PC-3 (cell line): ENCODE measurements at regions not wholly inside any gene's neighbourhood (a gene's known extent, or its start where the extent isn't known, plus 50 kb on each side); places are given as distances from the start of the nearest gene placed in this dataset.

ENCODE experiments used
- ATAC-seq: fragments of 200-7000 bp; cut with Tn5 transposase; 2 replicates; pipeline ENCODE4 v1.9.1; 2020; ENCODE audit warnings: mild to moderate bottlenecking, moderate library complexity
- BruUV-seq: library from RNA; stranded (reverse); fragments of 400-500 nt; replicated peaks from 2 replicates; lab custom pipeline; 2021; lab: Mats Ljungman, UMichigan
- CTCF ChIA-PET: fragments of 300-600 bp; sonication (Branson Sonifier 250); formaldehyde crosslinking; loops from one replicate; lab custom pipeline; 2022; ENCODE audit warnings: antibody characterized with exemption; lab: Charles Lee
- POLR2A ChIA-PET: fragments of 300-600 bp; sonication (Branson Sonifier 250); formaldehyde crosslinking; loops from one replicate; lab custom pipeline; 2022; ENCODE audit warnings: antibody characterized with exemption; ENCODE audit not compliant: unreplicated experiment; lab: Charles Lee
- DNase-seq: peaks from one replicate; pipeline ENCODE4 v3.0.0-alpha.2; 2015
- H2AFZ ChIP-seq: fragments of 300-600 bp; sonication (generic); 2 replicates; pipeline ENCODE4 v1.6.0; 2016; ENCODE audit warnings: antibody characterized with exemption, low read length
- H3F3A ChIP-seq: fragments of 300-600 bp; sonication (generic); one replicate; pipeline ENCODE4 v1.6.0; 2017; ENCODE audit warnings: antibody characterized with exemption, low read length, control low read depth, mild to moderate bottlenecking; ENCODE audit not compliant: unreplicated experiment
- H3K27ac ChIP-seq: fragments of 300-600 bp; sonication (generic); 2 replicates; pipeline ENCODE4 v1.5.1; 2016; ENCODE audit warnings: mild to moderate bottlenecking, low read length
- H3K27me3 ChIP-seq: fragments of 300-600 bp; sonication (generic); 2 replicates; pipeline ENCODE4 v1.6.1; 2016; ENCODE audit warnings: low read length, mixed read lengths
- H3K36me3 ChIP-seq: fragments of 300-600 bp; sonication (generic); 2 replicates; pipeline ENCODE4 v1.6.1; 2016; ENCODE audit warnings: low read depth, mixed run types, low read length, mixed read lengths
- H3K4me1 ChIP-seq: fragments of 300-600 bp; sonication (generic); 2 replicates; pipeline ENCODE4 v1.5.1; 2016; ENCODE audit warnings: low read length; ENCODE audit not compliant: insufficient read depth
- H3K4me2 ChIP-seq: fragments of 300-600 bp; sonication (generic); 2 replicates; pipeline ENCODE4 v1.6.0; 2016; ENCODE audit warnings: low read length
- H3K4me3 ChIP-seq: fragments of 300-600 bp; sonication (generic); 2 replicates; pipeline ENCODE4 v1.5.1; 2016; ENCODE audit warnings: mild to moderate bottlenecking, low read length, mixed read lengths
- H3K79me2 ChIP-seq: fragments of 300-600 bp; sonication (generic); 2 replicates; pipeline ENCODE4 v1.6.1; 2017; ENCODE audit warnings: low read length, mixed read lengths
- H3K9ac ChIP-seq: fragments of 300-600 bp; sonication (generic); 2 replicates; pipeline ENCODE4 v1.6.0; 2016; ENCODE audit warnings: mild to moderate bottlenecking, low read length
- H3K9me2 ChIP-seq: fragments of 300-600 bp; sonication (generic); replicated peaks from 2 replicates; pipeline ENCODE4 v1.6.1; 2016; ENCODE audit warnings: mixed run types, low read length, mixed read lengths
- H3K9me3 ChIP-seq: fragments of 300-600 bp; sonication (generic); 2 replicates; pipeline ENCODE4 v1.6.1; 2016; ENCODE audit warnings: low read length, mixed read lengths
- H4K20me1 ChIP-seq: fragments of 300-600 bp; sonication (generic); 2 replicates; pipeline ENCODE4 v1.6.1; 2016; ENCODE audit warnings: low read length, mixed read lengths
- EZH2 ChIP-seq: fragments of 300-600 bp; sonication (generic); IDR thresholded peaks from one replicate; pipeline ENCODE4 v1.6.1; 2017; ENCODE audit warnings: antibody characterized with exemption, mild to moderate bottlenecking, low read length; ENCODE audit not compliant: unreplicated experiment
- EZH2phosphoT487 ChIP-seq: fragments of 300-600 bp; sonication (generic); IDR thresholded peaks from 2 replicates; pipeline ENCODE4 v1.6.1; 2018; ENCODE audit warnings: mild to moderate bottlenecking, antibody characterized with exemption, low read length, borderline replicate concordance
- intact Hi-C: fragments of 100-400 bp; cut with micrococcal nuclease; formaldehyde crosslinking; loops from 2 replicates; pipeline ENCODE4 v1.9.0; 2023
- TF ChIP-seq, protein P1 (sequence below): fragments of 300-600 bp; sonication (generic); conservative IDR thresholded peaks from 2 replicates; pipeline ENCODE4 v1.5.1; 2017; ENCODE audit warnings: antibody characterized with exemption, low read depth, mild to moderate bottlenecking, low read length

DNA sequence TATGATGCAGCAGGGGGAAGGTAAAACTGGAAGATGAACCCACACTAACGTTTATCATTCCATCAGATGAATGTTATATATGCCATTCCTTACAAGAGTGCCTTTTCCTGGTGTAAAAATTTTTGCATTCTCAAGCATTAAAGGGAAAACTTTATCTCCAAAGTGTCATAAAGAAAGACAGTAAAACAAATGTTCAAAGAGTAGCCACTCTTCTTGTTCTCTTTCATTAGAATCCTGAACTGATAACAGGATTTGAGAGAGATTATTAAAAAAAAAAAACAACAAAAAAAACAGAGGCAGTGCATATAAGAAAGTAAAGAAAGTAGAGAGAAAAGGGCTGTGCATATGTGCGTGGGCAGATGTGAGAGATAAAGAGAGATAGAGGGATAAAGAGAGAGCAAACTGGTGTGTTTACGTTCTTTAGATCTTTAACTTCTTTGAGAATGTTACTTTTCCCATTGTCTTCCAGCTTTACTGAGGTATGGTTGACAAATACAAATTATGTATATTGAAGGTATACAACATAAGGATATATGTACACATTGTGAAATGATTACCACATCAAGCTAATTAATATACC lies 275.4 kb downstream of the HS3ST1 start:
- H3K36me3 ChIP-seq = no peaks in the 10 kb centered on the region
- intact Hi-C loops = no loop called here
- POLR2A ChIA-PET = no interaction called here
- TF ChIP-seq, protein P1, sequence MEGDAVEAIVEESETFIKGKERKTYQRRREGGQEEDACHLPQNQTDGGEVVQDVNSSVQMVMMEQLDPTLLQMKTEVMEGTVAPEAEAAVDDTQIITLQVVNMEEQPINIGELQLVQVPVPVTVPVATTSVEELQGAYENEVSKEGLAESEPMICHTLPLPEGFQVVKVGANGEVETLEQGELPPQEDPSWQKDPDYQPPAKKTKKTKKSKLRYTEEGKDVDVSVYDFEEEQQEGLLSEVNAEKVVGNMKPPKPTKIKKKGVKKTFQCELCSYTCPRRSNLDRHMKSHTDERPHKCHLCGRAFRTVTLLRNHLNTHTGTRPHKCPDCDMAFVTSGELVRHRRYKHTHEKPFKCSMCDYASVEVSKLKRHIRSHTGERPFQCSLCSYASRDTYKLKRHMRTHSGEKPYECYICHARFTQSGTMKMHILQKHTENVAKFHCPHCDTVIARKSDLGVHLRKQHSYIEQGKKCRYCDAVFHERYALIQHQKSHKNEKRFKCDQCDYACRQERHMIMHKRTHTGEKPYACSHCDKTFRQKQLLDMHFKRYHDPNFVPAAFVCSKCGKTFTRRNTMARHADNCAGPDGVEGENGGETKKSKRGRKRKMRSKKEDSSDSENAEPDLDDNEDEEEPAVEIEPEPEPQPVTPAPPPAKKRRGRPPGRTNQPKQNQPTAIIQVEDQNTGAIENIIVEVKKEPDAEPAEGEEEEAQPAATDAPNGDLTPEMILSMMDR = no peak
- no peak for TF ChIP-seq EZH2phosphoT487
- no peak for TF ChIP-seq EZH2
- no peaks in the 10 kb centered on the region for H4K20me1 ChIP-seq
- H3K27me3 ChIP-seq = no peaks in the 10 kb centered on the region
- H3K4me2 ChIP-seq = no peak overlapping the region
- H3F3A ChIP-seq = no peaks in the 10 kb centered on the region
- H3K9ac ChIP-seq = no peak overlapping the region
- no peaks in the 10 kb centered on the region for H3K4me1 ChIP-seq
- H3K27ac ChIP-seq = no peak overlapping the region
- CTCF ChIA-PET = no interaction called here
- no peaks in the 10 kb centered on the region for H3K9me2 ChIP-seq
- H3K9me3 ChIP-seq = no peaks in the 10 kb centered on the region
- DNase-seq = no peak
- H3K4me3 ChIP-seq = no peak overlapping the region
- no peaks in the 10 kb centered on the region for H3K79me2 ChIP-seq
- BruUV-seq = no TSS peak
- ATAC-seq = no peak
- H2AFZ ChIP-seq = no peak overlapping the region

DNA sequence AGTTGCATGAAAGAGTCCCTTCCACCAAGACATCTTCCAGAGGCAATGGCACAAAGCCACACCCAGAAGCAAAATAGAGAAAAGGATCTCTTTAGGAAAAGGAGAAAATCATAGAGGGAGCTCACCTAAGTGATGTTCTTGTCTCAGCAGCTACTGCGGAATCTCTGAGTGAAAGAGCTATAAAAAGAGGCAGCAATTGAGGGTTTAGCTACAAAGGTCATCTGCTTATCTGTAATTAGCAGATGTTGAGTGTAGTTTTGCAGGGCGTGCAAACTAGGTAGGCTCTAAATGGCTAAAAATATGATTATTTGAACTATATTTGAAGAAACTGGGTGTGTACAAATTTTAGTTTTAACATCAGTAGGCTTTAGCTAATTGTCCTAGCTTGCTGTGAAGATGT lies 276.0 kb downstream of the HS3ST1 start:
- H3K4me1 ChIP-seq = no peaks in the 10 kb centered on the region

DNA sequence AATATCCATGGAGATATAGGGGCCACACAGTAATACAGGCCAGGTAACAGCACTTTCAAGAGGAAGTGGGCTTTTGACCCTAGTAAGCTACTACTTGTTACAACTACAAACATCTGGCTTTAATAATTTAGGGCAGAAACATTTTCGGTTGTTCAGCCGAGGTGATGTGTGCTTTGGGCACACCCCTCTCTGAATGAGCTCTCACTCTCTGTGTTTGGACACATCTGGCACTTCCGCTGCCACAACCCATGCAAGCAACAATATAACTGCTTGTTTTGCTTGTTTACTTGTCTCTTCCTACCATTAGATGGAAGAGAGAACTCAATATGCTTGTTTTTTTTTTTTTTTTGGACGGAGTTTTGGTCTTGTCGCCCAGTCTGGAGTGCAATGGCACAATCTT lies 277.2 kb downstream of the HS3ST1 start:
- Histone ChIP-seq H3K27me3 (no peaks in the 10 kb centered on the region), H3K27ac (no peak overlapping the region), H3K4me1 (no peaks in the 10 kb centered on the region), H3K9me3 (no peaks in the 10 kb centered on the region), H3K79me2 (no peaks in the 10 kb centered on the region), H2AFZ (no peak overlapping the region), H3K9me2 (no peaks in the 10 kb centered on the region), H3K36me3 (no peaks in the 10 kb centered on the region), H3K4me2 (no peak overlapping the region), H4K20me1 (no peaks in the 10 kb centered on the region), H3K4me3 (no peak overlapping the region), H3F3A (no peaks in the 10 kb centered on the region), H3K9ac (no peak overlapping the region)
- no TSS peak for BruUV-seq
- intact Hi-C loops = no loop called here
- ATAC-seq (no peak), DNase-seq (no peak)
- CTCF ChIA-PET = no interaction called here
- TF ChIP-seq EZH2 (no peak), EZH2phosphoT487 (no peak)
- TF ChIP-seq, protein P1 = no peak
- POLR2A ChIA-PET = no interaction called here

More for the DNA sequence above, 276.0 kb downstream of the HS3ST1 start:
- Histone ChIP-seq H2AFZ (no peak overlapping the region), H3K4me3 (no peak overlapping the region), H3K79me2 (no peaks in the 10 kb centered on the region), H3F3A (no peaks in the 10 kb centered on the region), H3K27me3 (no peaks in the 10 kb centered on the region), H3K27ac (no peak overlapping the region), H3K36me3 (no peaks in the 10 kb centered on the region), H3K9me3 (no peaks in the 10 kb centered on the region), H3K9ac (no peak overlapping the region), H3K4me2 (no peak overlapping the region), H4K20me1 (no peaks in the 10 kb centered on the region), H3K9me2 (no peaks in the 10 kb centered on the region)
- ChIA-PET CTCF (no interaction called here), POLR2A (no interaction called here)
- TF ChIP-seq, protein P1 = no peak
- TF ChIP-seq EZH2 (no peak), EZH2phosphoT487 (no peak)
- ATAC-seq (no peak), DNase-seq (no peak)
- BruUV-seq = no TSS peak
- intact Hi-C loops = no loop called here
